ENCODE measurements at regions not wholly inside any gene's neighbourhood (a gene's known extent, or its start where the extent isn't known, plus 50 kb on each side); places are given as distances from the start of the nearest gene placed in this dataset.

DNA sequence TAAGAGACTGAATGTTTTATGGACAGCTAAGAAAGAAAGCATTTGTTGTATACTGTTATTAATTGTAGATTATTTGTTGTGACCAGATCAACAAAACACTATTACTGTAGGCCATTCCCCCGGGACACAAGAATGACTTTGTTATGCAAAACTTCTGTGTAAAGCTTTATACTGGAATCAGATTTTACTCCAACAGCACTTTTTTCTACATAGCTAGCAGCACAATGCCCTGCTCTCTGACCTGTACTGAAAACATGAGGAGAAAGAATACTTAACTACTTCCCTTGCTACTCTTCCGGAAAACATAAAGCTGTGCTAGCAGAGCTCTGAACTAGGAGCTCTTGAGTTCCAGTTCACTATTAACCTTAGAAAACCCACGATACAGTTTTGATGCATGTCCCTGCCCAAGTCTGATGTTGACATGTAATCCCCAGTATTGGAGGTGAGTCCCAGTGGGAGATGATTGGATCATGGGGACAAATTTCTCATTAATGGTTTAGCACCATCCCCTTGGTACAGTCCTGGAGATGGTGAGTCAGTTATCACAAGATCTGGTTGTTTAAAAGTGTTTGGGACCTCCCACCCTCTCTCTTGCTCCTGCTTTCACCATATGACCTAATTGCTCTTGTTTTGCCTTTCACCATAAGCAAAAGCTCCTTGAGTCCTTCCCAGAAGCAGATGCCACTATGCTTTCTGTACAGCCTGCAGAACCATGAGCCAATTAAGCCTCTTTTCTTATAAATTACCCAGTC lies 601.1 kb upstream of the PIK3C3 start:
- no peak for DNase-seq (ENCODE audit: low read depth)

DNA sequence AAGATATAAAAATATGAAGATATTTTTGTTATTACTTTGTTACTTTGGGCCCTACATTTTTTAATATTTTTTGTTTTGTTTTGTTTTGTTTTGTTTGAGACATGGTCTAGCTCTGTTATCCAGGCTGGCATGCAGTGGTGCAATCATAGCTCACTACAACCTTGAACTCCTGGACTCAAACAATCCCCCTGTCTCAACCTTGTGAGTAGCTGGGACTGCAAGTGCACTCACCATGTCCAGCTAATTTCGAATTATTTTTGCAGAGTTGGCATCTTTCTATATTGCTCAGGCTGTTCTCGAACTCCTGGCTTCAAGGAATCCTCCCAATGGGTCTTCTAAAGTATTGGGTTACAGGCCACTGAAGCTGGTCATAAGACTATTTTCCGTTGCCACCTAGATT lies 603.6 kb upstream of the PIK3C3 start:
- no peak for DNase-seq (ENCODE audit: low read depth)

GRCh38 chr18:41347057-41347456 lies 608.0 kb upstream of the PIK3C3 start:
- peak; percentile 1 for DNase-seq (ENCODE audit: low read depth)

DNA sequence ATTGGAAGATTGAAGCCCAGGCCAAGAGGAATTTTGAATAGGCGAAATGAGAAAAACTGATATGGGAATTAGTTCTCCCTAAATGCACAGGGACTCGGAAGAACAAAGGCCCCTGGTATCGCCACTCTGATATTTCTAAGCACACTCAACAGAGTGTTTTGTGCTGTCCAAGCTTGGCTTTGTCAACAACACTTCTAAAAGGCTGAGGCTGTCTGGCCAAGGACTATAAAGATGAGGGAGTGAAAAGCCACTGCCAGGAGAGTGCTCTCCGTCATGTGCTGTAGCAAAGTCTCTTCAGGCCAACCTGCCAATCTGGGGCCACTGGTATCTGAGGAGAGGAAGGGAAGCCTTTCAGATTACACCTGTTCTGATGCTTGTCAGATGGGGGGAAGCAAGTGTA lies 611.2 kb upstream of the PIK3C3 start:
- DNase-seq (ENCODE audit: low read depth) = no peak

DNA sequence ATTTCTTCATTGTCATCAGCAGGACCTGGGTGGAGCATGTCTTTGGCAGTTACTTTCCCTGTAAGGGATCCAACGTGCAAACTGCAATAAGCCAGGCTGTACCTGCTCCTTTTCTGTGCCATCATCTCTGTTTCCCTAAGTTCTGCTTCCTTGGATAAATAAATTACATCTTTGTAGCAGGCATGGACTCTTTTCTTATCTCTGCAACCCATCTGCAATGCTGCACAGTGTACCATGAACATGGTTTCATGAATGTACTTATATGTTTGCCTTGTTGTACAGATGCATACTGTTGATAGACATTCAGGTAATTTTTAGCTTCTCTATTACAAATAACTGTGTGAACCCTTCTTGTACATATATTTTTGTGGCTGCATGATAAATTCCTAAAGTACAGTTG lies 616.7 kb upstream of the PIK3C3 start:
- no peak for DNase-seq (ENCODE audit: low read depth)

- no peak for DNase-seq (ENCODE audit: low read depth)
Observed at GRCh38 chr18:41331661-41332060, 623.4 kb upstream of the PIK3C3 start.

DNA sequence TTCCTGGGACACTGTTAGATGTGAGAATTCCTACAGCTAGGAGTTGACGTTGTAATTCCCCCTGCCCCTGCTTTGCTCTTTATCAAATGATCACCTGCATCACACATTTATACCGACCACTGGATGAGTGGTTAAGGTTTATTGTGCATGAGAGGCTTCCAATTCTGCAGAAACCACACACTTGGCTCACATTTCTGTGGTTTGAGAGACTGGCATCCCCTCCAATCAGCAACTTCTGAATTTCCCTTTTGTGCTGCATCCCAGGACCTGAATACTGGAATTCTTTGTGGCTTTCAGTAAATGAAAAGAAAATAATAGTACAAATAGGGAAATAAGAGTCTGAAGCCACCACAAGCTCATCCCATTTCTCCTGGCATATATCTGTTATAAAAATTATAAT lies 628.7 kb upstream of the PIK3C3 start:
- no peak for DNase-seq (ENCODE audit: low read depth)

DNA sequence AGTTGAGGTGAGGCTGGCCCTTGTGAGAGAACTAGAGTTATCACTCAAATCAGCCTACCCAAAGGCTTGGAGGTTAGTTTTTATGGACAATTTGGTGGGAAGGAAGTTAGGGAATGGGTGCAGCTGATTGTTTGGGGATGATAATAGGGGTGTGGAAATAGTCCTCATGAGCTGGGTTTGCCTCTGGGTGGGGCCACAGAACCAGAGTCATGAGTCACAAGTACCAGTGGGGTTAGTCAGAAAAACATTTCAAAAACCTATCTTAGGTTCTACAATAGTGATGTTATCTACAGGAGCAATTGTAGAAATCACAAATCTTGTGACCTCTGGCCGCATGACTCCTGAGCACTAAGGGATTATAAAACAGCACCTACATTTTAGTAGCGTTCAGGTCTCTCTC lies 630.1 kb upstream of the PIK3C3 start:
- no peak for DNase-seq (ENCODE audit: low read depth)

GRCh38 chr18:41324020-41324791 lies 630.8 kb upstream of the PIK3C3 start:
- no peak for DNase-seq (ENCODE audit: low read depth)

DNA sequence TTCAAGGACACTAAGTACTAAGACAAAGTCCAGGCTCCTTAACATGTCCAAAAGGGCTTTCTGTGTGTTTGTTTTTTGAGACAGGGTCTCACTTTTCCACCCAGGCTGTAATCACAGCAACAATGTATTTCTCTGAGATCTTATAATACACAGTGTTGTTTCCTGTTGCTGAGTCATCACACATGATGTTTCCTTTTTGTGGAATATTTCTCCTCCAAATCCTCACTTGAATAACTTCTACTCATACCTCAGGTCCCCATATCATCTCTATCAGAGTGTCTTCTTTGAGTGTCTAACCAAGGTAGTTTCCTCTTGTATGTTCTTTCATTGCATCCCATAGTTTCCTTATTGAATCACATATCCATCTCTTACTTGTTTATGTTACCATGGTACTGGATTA lies 632.0 kb upstream of the PIK3C3 start:
- no peak for DNase-seq (ENCODE audit: low read depth)

GRCh38 chr18:41320100-41320499 lies 634.9 kb upstream of the PIK3C3 start:
- no peak for DNase-seq (ENCODE audit: low read depth)

- DNase-seq (ENCODE audit: low read depth) = no peak
Observed at GRCh38 chr18:41315134-41315533, 639.9 kb upstream of the PIK3C3 start.

DNA sequence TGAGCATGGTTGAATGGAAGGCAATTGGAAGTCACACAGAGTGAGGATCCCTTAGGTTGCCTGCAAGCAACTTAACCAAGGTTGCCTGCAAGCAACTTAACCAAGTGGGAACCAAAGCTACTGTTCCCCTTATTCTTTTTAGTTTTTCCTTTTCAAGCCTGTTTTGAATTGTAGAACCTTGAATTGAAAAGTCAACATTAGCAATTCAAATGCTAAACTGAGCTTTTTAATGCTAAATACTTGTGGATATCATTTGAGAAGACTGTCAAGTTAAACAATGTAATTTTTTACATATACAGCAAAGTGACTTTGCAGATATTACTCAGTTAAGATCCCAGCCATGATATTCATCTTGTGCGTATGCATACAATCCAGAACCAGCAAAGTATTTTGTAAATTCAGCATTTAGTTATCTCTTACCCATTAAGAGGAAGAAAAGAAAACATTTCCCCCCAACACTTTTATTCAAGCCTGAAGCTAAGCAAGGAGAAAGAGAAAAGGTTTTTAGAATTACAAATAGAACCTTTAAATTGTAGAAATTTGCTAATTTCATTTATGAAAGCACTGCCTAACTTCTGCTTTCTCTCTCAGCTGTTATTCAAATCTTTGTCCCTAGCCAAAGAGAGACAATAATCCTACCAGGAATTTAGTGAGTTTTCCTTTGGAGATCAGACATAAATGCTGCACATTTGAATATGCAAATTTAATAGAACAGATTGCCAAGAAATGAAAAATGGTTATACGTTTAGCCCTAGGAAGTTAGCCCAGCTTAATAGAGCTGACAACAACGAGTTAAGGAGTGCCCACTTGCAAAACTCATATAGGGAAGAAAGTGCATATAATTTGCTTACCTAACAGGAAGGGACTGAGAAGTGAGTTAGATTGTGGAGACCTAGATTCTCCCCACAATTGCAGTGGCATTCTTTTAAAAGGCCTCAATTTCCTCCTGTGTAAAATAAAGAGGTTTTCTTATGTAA lies 643.2 kb upstream of the PIK3C3 start:
- DNase-seq (ENCODE audit: low read depth) = no peak

DNA sequence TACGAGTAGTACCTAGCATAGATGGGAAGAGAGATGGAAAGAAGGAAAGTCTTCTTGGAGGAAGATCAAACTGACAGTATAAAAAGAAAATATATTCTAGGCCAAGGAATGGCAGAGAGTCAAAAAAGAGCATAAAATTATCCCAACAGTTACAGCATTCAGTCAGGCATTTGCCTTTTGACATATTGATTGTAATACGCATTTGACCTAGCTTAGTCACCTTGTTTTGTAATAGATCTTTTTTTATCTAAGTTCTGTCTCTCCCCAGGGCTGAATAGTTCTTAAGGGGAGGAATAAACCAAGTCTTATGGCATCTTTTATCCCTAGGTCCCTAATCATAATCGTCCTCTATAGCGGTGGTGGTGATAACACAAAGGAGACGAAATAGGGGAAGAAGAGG lies 657.3 kb upstream of the PIK3C3 start:
- DNase-seq (ENCODE audit: low read depth) = no peak

- no peak for DNase-seq (ENCODE audit: low read depth)
Observed at GRCh38 chr18:41269294-41269693, 685.7 kb upstream of the PIK3C3 start.

DNA sequence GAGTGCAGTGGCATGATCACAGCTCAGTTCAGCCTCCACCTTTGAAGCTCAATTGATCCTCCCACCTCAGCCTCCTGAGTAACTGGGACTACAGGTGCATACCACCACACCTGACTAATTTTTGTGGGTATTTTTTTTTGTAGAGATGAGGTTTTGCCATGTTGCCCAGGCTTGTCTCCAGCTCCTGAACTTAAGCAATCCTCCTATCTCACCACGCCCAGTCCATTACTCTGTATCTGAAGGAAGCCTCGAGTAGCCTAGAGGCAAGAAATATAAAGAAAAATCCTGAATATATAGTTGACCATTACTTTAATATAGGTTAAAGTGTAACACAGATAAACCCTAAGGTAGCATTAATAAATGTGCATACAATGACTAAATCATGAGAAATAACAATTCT lies 686.8 kb upstream of the PIK3C3 start:
- no peak for DNase-seq (ENCODE audit: low read depth)

- no peak for DNase-seq (ENCODE audit: low read depth)
Observed at GRCh38 chr18:41266616-41267015, 688.4 kb upstream of the PIK3C3 start.

DNA sequence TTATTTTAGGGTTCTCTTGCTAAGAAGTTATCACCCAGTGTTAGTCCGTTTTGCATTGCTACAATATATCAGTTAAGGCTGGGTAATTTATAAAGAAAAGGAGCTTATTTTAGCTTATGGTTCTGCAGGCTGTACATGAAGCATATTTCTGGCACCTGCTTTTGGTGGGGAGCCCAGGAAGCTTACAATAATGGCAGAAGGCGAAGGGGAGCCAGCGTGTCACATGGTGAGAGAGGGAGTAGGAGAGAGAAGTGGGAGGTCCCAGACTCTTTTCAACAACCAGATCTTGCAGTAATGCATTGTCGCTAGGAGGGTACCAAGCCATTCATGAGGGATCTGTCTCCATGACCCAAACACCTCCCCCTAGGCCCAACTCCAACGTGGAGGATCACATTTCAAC lies 688.8 kb upstream of the PIK3C3 start:
- DNase-seq (ENCODE audit: low read depth) = no peak

GRCh38 chr18:41265047-41265446 lies 690.0 kb upstream of the PIK3C3 start:
- DNase-seq (ENCODE audit: low read depth) = no peak

DNA sequence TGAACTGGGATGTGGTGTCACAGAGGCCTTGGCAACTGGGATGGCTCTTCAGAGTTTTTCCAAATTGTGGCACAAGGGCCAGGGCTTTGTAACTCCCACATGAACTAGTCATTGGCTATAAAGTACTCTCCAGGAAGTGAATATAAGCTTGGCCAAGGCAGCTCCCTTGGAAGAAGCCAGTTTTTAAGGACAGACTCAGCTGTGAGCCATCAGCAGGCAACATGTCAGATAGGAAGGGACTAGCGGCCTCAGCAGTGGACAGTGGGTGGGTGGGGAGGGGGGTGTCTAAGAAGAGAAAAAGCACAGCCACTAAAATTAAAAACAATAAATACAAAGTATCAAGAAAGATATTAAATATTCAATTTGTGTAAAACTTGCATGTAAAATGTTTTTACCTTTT lies 691.1 kb upstream of the PIK3C3 start:
- DNase-seq (ENCODE audit: low read depth) = no peak

DNA sequence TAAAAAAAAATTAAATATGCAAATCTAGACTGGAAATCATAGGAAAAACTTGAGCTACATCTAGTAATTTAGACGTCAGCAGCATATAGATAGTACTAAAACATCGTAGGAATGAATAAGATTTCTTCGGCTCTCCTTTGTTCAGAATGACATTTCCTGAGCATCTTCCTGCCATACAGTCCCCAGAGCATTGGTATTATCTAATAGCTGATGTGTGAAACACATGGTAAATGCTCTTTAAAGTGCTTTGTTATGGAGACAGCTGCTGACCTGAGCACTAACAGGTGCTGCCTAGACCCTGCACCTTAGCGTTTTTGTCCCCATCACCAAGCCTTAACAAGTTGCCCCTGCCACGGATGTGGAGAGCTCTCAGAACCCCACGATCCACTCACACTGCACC lies 692.3 kb upstream of the PIK3C3 start:
- DNase-seq (ENCODE audit: low read depth) = no peak

GRCh38 chr18:41244591-41245037 lies 710.4 kb upstream of the PIK3C3 start:
- no peak for DNase-seq (ENCODE audit: low read depth)

Data from fibroblast of gingiva (primary cell).